Mesenteric fat pad (tissue), 1 donor: ENCODE measurements at regions not wholly inside any gene's neighbourhood (a gene's known extent, or its start where the extent isn't known, plus 50 kb on each side); places are given as distances from the start of the nearest gene placed in this dataset.

ENCODE experiments used
- DNase-seq: peaks from one replicate; pipeline ENCODE4 v3.0.0-alpha.2; 2020; ENCODE audit warnings: low spot score
- donor health status: DM: yes; HTN: yes; CAD: no.

DNA sequence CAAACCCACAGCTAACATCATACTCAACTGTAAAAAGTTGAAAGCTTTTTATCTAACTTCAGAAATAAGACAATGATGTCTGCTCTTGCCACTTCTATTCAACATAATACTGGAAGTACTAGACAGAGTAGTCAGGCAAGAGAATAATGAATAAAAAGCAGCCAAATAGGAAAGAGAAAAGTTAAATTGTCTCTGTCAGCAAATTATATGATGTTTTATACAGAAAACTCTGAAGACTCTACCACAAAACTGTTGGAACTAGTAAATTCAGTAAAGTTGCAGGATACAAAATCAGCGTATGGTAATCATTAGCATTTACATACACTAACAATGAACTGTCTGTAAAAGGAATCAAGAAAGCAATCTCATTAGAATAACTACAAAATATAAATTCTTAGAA, 752.9 kb upstream of the CT83 start:
- DNase-seq, result no peak

DNA sequence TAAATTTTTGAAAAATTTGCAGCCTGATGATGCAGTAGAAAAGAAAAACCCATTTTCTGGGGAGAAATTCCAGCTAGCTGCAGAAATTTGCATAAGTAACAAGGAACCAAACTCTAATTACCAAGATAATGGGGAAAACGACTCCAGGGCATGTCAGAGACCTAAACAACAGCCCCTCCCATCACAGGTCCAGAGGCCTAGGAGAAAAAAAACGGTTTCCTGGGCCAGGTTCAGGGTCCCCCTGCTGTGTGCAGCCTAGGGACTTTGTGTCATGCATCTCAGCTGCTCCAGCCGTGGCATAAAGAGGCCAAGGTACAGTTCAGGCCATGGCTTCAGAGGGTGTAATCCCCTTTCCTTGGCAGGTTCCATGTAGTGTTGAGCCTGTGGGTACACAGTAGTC, 733.7 kb upstream of the CT83 start:
- no peak for DNase-seq

- no peak for DNase-seq
Measured at GRCh38 chrX:117147249-117147648, 684.5 kb upstream of the CT83 start.

GRCh38 chrX:117138070-117138469, 675.3 kb upstream of the CT83 start:
- no peak for DNase-seq

DNA sequence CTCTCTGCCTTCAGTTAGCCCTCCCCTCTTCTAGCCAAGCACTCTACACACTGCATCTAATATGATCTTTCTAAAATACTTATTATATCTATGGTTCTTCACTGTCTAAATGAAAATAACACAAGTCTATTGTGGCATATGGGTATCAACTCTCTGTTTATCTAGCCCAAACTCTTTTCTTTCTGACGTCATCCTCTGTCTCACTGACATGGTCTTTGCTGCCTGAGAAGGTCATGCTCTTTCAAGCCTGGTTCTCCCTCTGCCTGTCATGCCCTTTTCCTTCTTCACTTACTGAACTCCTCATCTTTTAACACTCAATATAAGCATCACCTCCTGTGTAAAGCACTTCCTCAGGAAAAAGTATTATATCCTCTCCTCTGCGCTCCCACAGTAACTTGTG, 672.2 kb upstream of the CT83 start:
- DNase-seq, result no peak

- DNase-seq, result no peak
Measured at GRCh38 chrX:117120700-117121099, 657.9 kb upstream of the CT83 start.

- no peak for DNase-seq
Measured at GRCh38 chrX:117096528-117096927, 633.8 kb upstream of the CT83 start.

- DNase-seq, result no peak
Measured at GRCh38 chrX:117095393-117095792, 632.6 kb upstream of the CT83 start.

GRCh38 chrX:117094149-117094548, 631.4 kb upstream of the CT83 start:
- DNase-seq, result no peak

DNA sequence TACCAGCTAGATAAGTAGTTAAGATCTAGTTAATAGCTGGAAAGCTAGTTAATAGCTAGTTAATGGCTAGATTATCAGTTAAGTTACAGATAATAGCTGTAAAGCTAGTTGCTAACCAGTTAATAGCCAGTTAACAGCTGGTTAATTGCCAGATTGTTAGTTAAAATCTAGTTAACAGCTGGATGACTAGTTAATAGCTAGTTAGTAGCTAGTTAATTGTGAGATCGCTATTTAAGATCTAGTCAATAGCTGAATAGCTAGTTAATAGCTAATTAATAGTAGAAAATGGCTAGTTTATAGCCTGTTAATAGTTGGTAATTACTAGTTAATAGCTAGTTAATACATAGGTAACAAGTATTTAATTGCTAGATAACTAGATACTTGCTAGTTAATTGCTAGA, 630.5 kb upstream of the CT83 start:
- DNase-seq, result no peak

- DNase-seq, result no peak
Measured at GRCh38 chrX:117092641-117093040, 629.9 kb upstream of the CT83 start.

- no peak for DNase-seq
Measured at GRCh38 chrX:117063224-117063623, 600.4 kb upstream of the CT83 start.

- DNase-seq, result no peak
Measured at GRCh38 chrX:117059848-117060247, 597.1 kb upstream of the CT83 start.

GRCh38 chrX:117053260-117053659, 590.5 kb upstream of the CT83 start:
- DNase-seq, result no peak

DNA sequence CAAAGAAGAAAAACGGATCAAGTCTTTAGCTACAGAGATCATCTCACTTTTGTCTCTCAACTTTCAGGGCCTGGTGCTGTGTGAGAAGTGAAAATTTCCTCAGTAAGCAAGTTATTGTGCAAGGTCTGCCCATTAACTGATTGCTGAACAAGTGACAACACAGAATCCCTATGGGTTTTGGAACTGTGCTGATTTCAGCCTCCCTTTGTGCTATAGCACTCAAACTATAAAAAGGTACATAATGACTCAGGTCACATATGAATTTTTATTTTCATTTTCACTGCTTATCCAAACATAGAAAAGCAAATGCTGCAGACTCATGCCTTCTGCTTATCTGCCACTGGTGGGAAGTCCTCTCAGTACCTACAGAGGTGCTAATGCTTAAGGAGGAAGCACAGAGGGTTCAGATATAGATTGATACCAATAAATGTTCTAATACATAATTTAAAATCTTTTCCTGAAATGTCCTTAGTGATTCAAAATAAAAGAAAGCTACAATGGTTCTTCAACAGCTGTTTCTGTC, 576.2 kb upstream of the CT83 start:
- DNase-seq, result no peak

DNA sequence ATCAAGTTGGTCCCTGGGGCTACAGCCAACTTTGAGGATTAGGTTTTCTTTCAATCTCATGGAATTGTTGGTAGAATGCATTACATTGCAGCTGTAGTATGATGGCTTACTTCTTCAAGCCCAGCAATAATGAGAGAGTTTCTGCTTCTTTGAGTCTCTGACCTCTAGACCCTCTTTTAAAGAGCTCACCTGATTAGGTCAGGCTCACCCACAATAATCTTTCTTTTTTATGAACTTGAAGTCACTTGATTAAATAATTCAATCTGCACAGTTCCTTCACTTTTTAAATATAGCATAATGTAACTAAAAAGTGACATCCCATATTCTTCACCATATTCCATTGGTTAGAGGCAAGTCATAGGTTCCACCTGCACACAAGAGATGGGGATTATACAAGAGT, 547.5 kb upstream of the CT83 start:
- no peak for DNase-seq

DNA sequence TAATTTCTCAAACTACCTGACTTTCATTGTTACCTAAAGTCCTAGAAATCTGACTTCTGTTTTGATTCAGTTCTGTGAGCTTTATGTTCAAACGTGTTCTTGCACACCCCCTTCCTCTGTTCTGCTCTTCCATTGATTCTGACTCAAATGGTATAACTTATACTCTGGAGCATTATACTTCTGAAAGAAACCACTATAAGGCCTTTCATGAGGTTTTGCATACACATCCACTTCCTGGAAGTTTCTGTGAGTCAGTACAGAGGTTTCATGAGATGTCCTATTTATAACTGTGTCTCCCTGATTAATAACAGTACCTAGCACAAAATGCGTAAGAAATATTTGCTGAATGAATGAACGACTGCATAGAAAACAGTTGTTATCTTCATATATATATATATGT, 540.2 kb upstream of the CT83 start:
- DNase-seq, result no peak

DNA sequence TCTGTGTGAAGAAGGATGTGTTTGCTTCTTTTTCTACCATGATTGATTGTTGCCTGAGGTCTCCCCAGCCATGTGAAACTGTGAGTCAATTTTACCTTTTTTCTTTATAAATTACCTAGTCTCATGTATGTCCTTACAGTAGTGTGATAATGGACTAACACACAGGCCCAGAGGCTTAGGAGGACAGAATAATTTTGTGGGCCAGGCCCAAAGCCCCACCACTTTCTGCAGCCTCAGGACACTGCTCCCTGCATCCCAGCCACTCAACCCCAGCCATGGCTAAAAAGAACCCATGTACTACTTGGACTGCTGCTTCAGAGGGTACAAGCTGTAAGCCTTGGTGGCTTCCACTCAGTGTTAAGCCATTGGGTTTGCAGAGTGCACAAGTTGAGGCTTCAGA, 512.7 kb upstream of the CT83 start:
- DNase-seq, result no peak

DNA sequence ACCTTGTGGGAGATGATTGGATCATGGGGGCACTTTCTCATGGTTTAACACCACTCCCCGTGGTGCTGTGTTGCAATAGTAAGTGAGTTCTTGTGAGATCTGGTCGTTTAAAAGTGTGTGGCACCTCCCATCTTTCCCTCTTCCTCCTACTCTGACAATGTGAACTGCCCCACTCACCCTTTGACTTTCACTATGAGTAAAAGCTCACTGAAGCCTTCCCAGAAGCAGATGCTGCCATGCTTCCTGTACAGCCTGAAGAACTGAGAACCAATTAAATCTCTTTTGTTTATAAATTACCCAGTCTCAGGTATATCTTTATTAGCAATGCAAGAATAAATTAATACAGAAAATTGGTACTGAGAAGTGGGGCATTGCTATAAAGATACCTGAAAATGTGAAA, 509.6 kb upstream of the CT83 start:
- no peak for DNase-seq

- no peak for DNase-seq
Measured at GRCh38 chrX:116961872-116962582, 499.3 kb upstream of the CT83 start.

GRCh38 chrX:116930311-116930710, 467.5 kb upstream of the CT83 start:
- no peak for DNase-seq

DNA sequence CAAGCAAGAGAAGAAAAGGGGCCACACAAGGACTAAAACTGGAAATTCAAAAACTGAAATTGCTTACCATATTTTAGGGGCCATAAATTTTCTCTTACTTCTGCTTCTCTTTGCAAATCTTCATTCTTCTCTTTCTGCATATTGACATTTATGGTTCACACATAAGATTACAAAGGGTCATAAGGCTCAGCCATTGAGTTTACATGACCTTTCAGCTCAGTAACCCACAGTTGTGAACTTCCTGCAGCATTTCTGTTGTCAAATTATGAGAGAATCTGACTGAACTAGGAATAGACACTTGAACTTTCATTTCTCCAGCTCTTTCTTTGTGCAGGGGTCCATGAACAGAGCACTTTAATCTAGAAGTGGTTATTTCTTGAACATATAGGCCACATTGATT, 434.8 kb upstream of the CT83 start:
- no peak for DNase-seq

- DNase-seq, result no peak
Measured at GRCh38 chrX:116881961-116882360, 419.2 kb upstream of the CT83 start.

GRCh38 chrX:116873671-116874070, 410.9 kb upstream of the CT83 start:
- no peak for DNase-seq
